Liver (tissue), 7 donors: ENCODE measurements at regions not wholly inside any gene's neighbourhood (a gene's known extent, or its start where the extent isn't known, plus 50 kb on each side); places are given as distances from the start of the nearest gene placed in this dataset.
"Not testable (repeated sequence)": the region's sequence is repeated elsewhere in the genome, so short reads cannot be mapped to it uniquely, and the experiment has no call there.

Experiments
- DNase-seq: peaks from one replicate; pipeline ENCODE4 v3.0.0-alpha.2; 2017; ENCODE audit warnings: low spot score
- H3K27ac ChIP-seq, 2 donors: one replicate each; pipeline ENCODE4 v1.7.0; 2013; ENCODE audit warnings: inconsistent platforms in 2 of 2, low read length in 2 of 2, control low read depth in 1 of 2, low read depth in 1 of 2, mild to moderate bottlenecking in 1 of 2
- H3K27me3 ChIP-seq, 4 donors: one replicate each; pipeline versions ENCODE4 v1.6.1 to v1.7.0; 2013; ENCODE audit warnings: low read length in 3 of 4, inconsistent platforms in 1 of 4, mild to moderate bottlenecking in 1 of 4, moderate library complexity in 1 of 4; ENCODE audit not compliant: control insufficient read depth in 4 of 4, insufficient read depth in 4 of 4
- H3K36me3 ChIP-seq, 4 donors: one replicate each; pipeline versions ENCODE4 v1.6.1 to v1.7.0; 2013; ENCODE audit warnings: low read length in 3 of 4, mild to moderate bottlenecking in 3 of 4, low read depth in 1 of 4, moderate library complexity in 1 of 4; ENCODE audit not compliant: control insufficient read depth in 4 of 4, insufficient read depth in 3 of 4
- H3K4me1 ChIP-seq, 4 donors: one replicate each; pipeline versions ENCODE4 v1.6.1 to v1.7.0; 2013; ENCODE audit warnings: low read length in 3 of 4, mild to moderate bottlenecking in 3 of 4, moderate library complexity in 1 of 4; ENCODE audit not compliant: control insufficient read depth in 4 of 4, insufficient read depth in 4 of 4
- H3K4me3 ChIP-seq, 3 donors: one replicate each; pipeline versions ENCODE4 v1.6.1 to v1.7.0; 2013; ENCODE audit warnings: low read length in 3 of 3, control low read depth in 1 of 3, low read depth in 1 of 3, mild to moderate bottlenecking in 1 of 3
- H3K9ac ChIP-seq, 2 donors: one replicate each; pipeline ENCODE4 v1.7.0; 2013; ENCODE audit warnings: low read length in 2 of 2, mild to moderate bottlenecking in 2 of 2, moderate library complexity in 2 of 2, control low read depth in 1 of 2, low read depth in 1 of 2
- H3K9me3 ChIP-seq, 4 donors: one replicate each; pipeline versions ENCODE4 v1.6.1 to v1.7.0; 2013; ENCODE audit warnings: low read length in 3 of 4; ENCODE audit not compliant: control insufficient read depth in 4 of 4
- ATF3 ChIP-seq: IDR thresholded peaks from 2 replicates; pipeline ENCODE4 v1.6.1; 2016; ENCODE audit warnings: antibody characterized with exemption
- EGR1 ChIP-seq, 2 donors: IDR thresholded peaks; 2 replicates each; pipeline ENCODE4 v1.6.1; 2016 to 2018; ENCODE audit warnings: antibody characterized with exemption in 2 of 2, low read depth in 2 of 2
- FOXA1 ChIP-seq: IDR thresholded peaks from 2 replicates; pipeline ENCODE4 v1.6.1; 2016; ENCODE audit warnings: antibody characterized with exemption
- GABPA ChIP-seq, 2 donors: IDR thresholded peaks in 1 of 2; conservative IDR thresholded peaks in 1 of 2; 2 replicates each; pipeline ENCODE4 v1.6.1; 2016; ENCODE audit warnings: antibody characterized with exemption in 2 of 2, mild to moderate bottlenecking in 1 of 2, moderate library complexity in 1 of 2
- HNF4A ChIP-seq, 2 donors: conservative IDR thresholded peaks; 2 replicates each; pipeline ENCODE4 v1.6.1; 2016; ENCODE audit warnings: antibody characterized with exemption in 2 of 2, mild to moderate bottlenecking in 2 of 2
- JUND ChIP-seq, 2 donors: IDR thresholded peaks; 2 replicates each; pipeline ENCODE4 v1.6.1; 2016; ENCODE audit warnings: antibody characterized with exemption in 2 of 2
- NR2F2 ChIP-seq: IDR thresholded peaks from 2 replicates; pipeline ENCODE4 v1.6.1; 2016; ENCODE audit warnings: antibody characterized with exemption
- RAD21 ChIP-seq, 2 donors: IDR thresholded peaks; 2 replicates each; pipeline ENCODE4 v1.6.1; 2016; ENCODE audit warnings: antibody characterized with exemption in 2 of 2, mild to moderate bottlenecking in 2 of 2
- REST ChIP-seq: IDR thresholded peaks from 2 replicates; pipeline ENCODE4 v1.6.1; 2016; ENCODE audit warnings: antibody characterized with exemption, mild to moderate bottlenecking
- SP1 ChIP-seq: IDR thresholded peaks from 2 replicates; pipeline ENCODE4 v1.6.1; 2018; ENCODE audit warnings: antibody characterized with exemption, mild to moderate bottlenecking
- ZBTB33 ChIP-seq: IDR thresholded peaks from 2 replicates; pipeline ENCODE4 v1.6.1; 2016; ENCODE audit warnings: antibody characterized with exemption
- WGBS: extraction: QIAGEN DNeasy Blood & Tissue Kit; methylation state at CpG from one replicate; pipeline ENCODE4 v1.1.7; 2013; 5-methylcytosine and 5-hydroxymethylcytosine counted together
- TF ChIP-seq, protein P1 (sequence below): IDR thresholded peaks from 2 replicates; pipeline ENCODE4 v1.6.1; 2016; ENCODE audit warnings: antibody characterized with exemption
- donor health status: healthy.
- donor health status: healthy.
- donor health status: healthy.
- donor health status: healthy.

DNA sequence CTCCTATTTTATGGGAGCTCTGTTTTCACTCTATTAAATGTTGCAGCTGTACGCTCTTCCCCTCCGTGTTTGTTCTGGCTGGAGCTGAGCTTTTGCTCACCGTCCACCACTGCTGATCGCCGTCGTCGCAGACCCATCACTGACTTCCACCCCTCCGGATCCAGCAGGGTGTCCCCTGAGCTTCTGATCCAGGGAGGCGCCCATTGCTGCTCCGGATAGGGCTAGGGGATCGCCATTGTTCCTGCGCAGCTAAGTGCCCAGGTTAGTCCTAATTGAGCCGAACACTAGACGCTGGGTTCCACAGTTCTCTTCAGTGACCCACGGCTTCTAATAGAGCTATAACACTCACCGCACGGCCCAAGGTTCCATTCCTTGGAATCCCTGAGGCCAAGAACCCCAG, 96.2 kb upstream of the PRDM9 start:
- TF ChIP-seq SP1 (no peak), ZBTB33 (no peak), JUND (IDR thresholded peaks at IDR 0.05) (no peak), NR2F2 (no peak), HNF4A (conservative IDR thresholded peaks at IDR 0.05) (no peak), REST (no peak), RAD21 (IDR thresholded peaks at IDR 0.05) (no peak), FOXA1 (no peak), ATF3 (no peak), EGR1 (IDR thresholded peaks at IDR 0.05; ENCODE audit: low read depth in 2 of 2) (no peak), GABPA (IDR thresholded peaks at IDR 0.05 in 1 of 2, conservative IDR thresholded peaks at IDR 0.05 in 1 of 2) (no peak)
- Histone ChIP-seq H3K36me3 (no peaks in the 10 kb centered on the region), H3K27ac (no peak overlapping the region), H3K9me3 (no peaks in the 10 kb centered on the region), H3K9ac (no peak overlapping the region), H3K27me3 (no peaks in the 10 kb centered on the region), H3K4me3 (no peak overlapping the region), H3K4me1 (no peaks in the 10 kb centered on the region)
- no peak for DNase-seq
- WGBS: 93% methylated on average over 17 of the region's 17 CpGs

GRCh38 chr5:23410775-23411174, 96.6 kb upstream of the PRDM9 start:
- not testable (repeated sequence) for H3K4me3 ChIP-seq, H3K9me3 ChIP-seq, H3K4me1 ChIP-seq, DNase-seq, H3K27ac ChIP-seq, H3K9ac ChIP-seq, H3K27me3 ChIP-seq, H3K36me3 ChIP-seq
- 84% methylated on average over 5 of the region's 5 CpGs for WGBS

DNA sequence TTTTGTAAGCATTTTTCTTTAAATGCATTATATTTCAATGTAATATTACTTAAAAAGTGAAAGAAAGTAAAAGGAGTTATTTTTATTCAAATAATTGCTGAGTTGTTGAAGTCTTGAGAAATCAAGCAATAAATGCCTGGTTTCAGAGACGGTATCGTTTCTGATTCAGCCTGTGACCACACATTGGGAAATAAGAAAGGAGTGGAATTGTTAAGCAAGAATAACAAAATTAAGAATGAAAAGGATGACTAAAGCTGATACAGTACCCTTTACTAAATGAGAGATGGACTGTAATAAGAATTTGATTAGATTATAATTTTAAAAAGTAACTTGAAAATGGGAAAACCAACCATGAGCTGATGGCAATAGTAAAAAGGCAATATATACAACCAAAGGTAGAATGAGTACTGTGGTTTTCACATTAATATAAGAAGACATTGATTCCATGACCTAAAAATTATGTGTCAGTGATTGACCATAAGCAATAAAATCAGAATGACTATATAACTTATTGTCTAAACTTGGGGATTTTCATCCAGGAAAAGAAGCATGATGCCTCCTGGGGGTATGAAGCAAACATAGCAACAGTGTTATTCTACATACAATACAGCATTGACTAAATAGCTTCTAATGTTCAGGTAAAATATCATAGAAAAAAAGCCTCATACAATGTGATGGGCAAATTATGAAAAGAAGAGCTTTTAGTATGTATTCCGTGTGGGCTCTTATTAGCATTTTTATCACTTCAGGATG, 101.9 kb upstream of the PRDM9 start:
- Histone ChIP-seq H3K27me3 (no peaks in the 10 kb centered on the region), H3K9ac (no peak overlapping the region), H3K27ac (no peak overlapping the region), H3K36me3 (no peaks in the 10 kb centered on the region), H3K9me3 (no peaks in the 10 kb centered on the region), H3K4me3 (no peak overlapping the region), H3K4me1 (peaks cover 0 to 4% (median 2%) of the 10 kb centered on the region in 4 donors)
- 92% methylated on average over 3 of the region's 3 CpGs for WGBS
- no peak for TF ChIP-seq JUND (IDR thresholded peaks at IDR 0.05)
- TF ChIP-seq, protein P1, sequence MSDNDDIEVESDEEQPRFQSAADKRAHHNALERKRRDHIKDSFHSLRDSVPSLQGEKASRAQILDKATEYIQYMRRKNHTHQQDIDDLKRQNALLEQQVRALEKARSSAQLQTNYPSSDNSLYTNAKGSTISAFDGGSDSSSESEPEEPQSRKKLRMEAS: no peak
- TF ChIP-seq NR2F2: no peak
- TF ChIP-seq RAD21 (IDR thresholded peaks at IDR 0.05): peak in 1 of 2 donors; percentile 13
- DNase-seq: no peak
